GM23248 (cell line): ENCODE measurements at regions not wholly inside any gene's neighbourhood (a gene's known extent, or its start where the extent isn't known, plus 50 kb on each side); places are given as distances from the start of the nearest gene placed in this dataset.

ENCODE experiments used
- EZH2 ChIP-seq: fragments of 200-600 bp; sonication (generic); IDR thresholded peaks from 2 replicates; pipeline ENCODE4 v1.6.1; 2018; ENCODE audit warnings: antibody characterized with exemption, mild to moderate bottlenecking; ENCODE audit not compliant: insufficient read depth, poor library complexity, severe bottlenecking
- EZH2phosphoT487 ChIP-seq: fragments of 200-600 bp; sonication (generic); IDR thresholded peaks from 2 replicates; pipeline ENCODE4 v1.6.1; 2018; ENCODE audit warnings: antibody characterized with exemption, moderate library complexity, mild to moderate bottlenecking, low read depth; ENCODE audit not compliant: insufficient read depth

DNA sequence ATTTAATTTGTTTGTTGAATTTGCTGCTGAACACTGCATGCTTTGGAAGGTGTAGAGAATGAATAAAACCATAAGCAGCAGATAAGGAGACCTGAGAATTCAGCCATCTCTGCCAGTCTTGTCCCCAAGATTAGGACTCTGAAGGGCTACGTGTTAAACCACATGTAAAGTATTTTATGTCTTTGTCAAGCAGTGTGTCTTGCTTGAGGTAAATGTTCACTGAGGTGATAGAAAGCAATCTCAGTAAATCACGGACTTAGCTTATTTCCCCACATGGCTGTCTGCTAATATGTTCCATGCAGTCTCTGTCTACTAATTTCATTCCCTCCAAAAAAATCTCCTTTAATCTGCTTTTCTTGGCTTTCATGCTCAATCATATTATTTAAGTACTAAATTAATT is 467.1 kb downstream of the RAP2B start:
- TF ChIP-seq EZH2 (no peak), EZH2phosphoT487 (no peak)
